Right lung (tissue), 2 donors: ENCODE measurements at regions not wholly inside any gene's neighbourhood (a gene's known extent, or its start where the extent isn't known, plus 50 kb on each side); places are given as distances from the start of the nearest gene placed in this dataset.

Experiments used
- DNase-seq, 2 donors: peaks; one replicate each; pipeline ENCODE4 v3.0.0-alpha.2; 2013

- DNase-seq = no peak
Measured at GRCh38 chr4:22875587-22876257, 183.0 kb downstream of the GBA3 start.

GRCh38 chr4:22874334-22874912 is 181.7 kb downstream of the GBA3 start:
- DNase-seq = no peak

- no peak for DNase-seq
Measured at GRCh38 chr4:22873899-22874298, 181.2 kb downstream of the GBA3 start.

GRCh38 chr4:22870847-22871449 is 178.2 kb downstream of the GBA3 start:
- no peak for DNase-seq

- DNase-seq = no peak
Measured at GRCh38 chr4:22869235-22869634, 176.5 kb downstream of the GBA3 start.
